ENCODE measurements at regions not wholly inside any gene's neighbourhood (a gene's known extent, or its start where the extent isn't known, plus 50 kb on each side); places are given as distances from the start of the nearest gene placed in this dataset.

- no peak for TF ChIP-seq CTCF (IDR thresholded peaks at IDR 0.05)
- no peak for TF ChIP-seq EP300 (IDR thresholded peaks at IDR 0.05)
Observed at GRCh38 chr2:77768508-77768907, 246.3 kb upstream of the LRRTM4 start.

All from sigmoid colon (tissue), 4 donors.